Smooth muscle cell of the brain vasculature (primary cell): ENCODE measurements at regions not wholly inside any gene's neighbourhood (a gene's known extent, or its start where the extent isn't known, plus 50 kb on each side); places are given as distances from the start of the nearest gene placed in this dataset.
"Not testable (repeated sequence)": the region's sequence is repeated elsewhere in the genome, so short reads cannot be mapped to it uniquely, and the experiment has no call there.

Experiments used
- DNase-seq: peaks from one replicate; pipeline ENCODE4 v3.0.0-alpha.2; 2012; ENCODE audit warnings: low read depth, low spot score

DNA sequence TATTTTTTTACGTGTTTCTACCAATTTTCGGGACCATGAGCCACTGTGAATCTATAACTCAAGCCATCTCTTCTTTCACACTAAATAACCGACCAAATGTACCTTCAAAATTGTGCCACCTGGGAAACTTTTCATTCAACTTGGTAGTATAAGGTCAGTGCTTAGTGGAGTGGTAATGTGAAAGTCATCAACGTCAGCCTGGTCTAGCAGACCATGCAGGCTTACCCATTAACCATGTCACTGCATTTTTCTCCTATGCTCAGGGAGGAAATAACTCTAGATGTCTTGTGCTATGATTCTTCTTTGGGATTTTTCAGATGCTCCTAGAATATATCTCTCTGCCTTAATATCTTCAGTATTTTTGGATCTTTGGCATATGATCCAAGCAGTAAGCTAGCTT, 1075.4 kb upstream of the POT1 start:
- no peak for DNase-seq

DNA sequence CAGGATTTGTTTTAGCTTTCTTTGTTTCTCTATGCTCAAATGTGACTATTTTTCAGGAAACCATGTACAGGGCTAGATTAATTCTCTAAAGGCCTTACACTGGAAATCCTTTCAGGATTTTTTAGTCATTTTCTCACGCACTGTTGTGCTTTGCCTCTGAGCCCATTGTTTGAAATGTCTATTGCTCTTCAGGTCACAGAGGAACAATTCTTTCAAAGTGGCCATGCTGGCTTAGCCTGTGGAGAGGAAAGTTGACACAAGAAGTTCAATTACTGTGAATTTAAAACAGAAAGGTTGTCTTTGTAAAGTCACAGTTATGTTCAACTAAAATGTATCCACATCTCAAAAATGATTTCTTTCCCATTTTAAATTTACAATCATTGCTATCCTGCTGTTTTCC, 1071.7 kb upstream of the POT1 start:
- no peak for DNase-seq

DNA sequence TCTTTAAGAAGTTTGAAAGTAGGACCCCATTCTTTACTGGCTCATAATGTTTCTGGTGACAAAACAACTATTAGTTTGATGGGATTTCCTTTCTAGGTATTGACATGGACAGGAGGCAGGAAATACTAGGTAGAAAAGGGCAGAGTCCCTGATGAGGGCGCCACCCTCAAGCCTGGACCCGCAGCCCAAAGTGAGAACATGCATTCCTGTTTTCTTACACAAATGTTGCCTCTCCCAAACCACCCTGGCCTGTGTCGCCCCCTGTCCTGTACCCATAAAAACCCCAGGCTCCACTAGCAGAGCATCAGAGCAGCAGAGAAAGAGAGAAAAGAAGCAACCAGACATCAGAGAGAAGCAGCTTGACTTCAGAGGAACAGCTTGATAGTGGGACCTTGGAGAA, 1055.2 kb upstream of the POT1 start:
- DNase-seq, result no peak

DNA sequence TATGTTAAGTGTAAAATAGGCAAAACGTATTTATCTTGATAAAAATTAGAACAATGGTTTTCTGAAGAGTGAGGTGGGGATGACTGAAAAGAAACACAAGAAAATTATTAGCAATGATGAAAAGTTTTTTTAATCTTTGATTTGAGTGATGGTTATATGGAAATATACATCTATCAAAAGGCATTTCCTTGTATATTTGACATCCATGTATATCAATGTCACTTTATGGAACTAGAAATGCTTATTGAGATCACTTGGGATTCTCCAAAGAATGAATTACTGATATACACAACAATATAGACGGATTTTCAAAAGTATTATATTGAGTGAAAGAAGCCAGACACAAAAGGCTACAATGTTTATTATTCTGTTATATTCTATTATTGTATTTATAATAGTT, 1042.0 kb upstream of the POT1 start:
- no peak for DNase-seq

DNA sequence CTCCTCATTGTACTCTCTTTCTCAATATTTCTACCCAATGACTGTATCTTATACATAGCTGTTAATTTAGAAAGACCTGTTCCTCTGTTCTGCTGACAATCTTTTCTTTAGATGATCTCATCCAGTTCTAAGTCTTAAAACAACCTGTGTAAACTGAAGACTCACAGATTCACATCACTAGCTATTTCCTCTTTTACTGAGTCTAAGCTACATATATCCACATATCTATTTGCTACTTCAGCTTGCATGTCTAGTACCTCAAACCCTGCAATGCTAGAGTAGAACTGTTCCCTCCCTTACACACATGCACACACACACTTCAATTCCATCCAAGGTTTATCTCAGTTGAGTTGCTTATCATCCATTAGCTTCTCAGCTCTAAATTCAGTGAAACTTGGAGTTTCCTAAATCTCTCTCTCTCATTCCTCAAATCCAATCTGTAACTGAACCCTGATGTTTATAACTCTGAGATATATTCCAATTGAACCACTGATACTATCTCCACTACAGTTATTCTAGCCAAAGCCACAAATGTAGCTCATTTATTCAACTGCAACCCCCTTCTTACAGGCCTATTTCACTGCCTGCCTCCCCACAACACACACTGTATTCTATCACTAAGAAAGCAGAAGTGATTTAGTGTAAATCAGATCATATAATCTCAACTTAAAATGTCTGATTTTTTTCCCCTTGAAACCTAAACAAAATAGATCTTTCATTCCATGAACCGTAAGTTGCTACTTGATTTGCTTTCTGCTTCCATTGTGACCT, 1036.8 kb upstream of the POT1 start:
- no peak for DNase-seq

DNA sequence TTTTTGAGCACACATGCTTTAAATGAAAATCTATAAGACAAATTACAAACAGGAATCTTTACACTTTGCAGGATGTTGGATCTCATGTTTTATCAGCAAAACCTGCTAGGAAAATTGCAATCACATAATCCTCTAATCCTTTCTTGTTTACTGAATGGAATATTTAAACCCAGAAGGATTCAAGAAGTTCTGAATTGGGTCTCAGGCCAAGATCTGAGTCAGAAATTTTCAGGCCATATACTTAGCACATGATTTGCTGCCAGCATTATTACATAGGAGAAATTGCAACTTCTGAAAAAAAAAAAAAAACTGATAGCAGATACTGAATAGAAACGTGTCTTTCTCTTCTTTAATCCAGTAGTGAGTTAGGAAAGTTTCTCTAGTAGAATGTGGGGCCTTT, 1005.3 kb upstream of the POT1 start:
- DNase-seq, result no peak

DNA sequence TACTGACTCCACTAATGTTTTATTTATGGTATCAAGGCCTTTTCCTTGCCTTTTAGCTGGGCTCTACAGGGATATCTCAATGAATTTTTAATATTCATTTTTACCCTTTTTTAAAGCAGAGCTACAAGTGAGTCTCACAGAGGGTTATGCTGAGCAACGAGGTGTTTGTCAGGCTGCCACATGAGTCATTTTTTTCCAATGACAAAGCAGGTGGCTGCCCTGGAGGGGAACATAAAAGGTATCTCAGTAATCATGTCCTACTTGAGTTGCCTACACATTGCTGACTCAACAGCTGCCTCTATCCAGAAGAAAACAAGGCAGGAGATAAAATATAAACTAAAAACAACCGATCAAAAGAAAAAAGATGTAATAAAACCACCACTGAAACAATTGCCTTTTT, 1004.9 kb upstream of the POT1 start:
- DNase-seq, result no peak

DNA sequence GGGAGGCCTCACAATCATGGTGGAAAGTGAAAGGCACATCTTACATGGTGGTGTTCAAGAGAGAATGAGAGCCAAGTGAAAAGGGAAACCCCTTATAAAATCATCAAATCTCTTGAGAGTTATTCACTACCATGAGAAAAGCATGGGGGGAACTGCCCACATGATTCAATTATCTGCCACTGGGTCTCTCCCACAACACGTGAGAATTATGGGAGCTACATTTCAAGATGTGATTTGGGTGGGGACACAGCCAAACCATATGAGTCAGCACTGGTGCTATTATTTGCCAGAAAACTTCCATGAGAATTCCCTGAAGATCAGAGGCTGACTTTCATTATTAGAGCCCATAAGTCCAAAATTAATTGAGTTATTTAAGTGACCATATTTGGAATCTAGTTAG, 1001.2 kb upstream of the POT1 start:
- DNase-seq, result no peak

DNA sequence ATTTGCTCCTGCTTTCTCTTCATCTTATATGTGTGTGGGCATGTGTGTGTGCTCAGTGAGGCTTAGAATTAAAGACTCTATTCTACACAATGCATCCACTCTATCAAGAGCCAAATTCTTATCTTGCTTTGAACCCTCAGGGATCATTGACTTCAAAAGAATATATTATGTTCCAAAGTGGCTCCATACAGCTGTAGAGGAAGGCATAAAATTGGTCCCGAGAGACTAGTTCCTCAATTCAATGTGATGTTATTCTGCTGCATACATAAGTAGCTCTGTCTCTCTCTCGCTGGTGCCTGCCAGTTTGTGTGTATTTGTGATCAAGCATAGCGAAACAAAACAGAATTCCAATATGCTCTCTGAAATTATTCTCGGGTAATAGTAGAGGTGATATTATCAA, 997.9 kb upstream of the POT1 start:
- DNase-seq, result no peak

DNA sequence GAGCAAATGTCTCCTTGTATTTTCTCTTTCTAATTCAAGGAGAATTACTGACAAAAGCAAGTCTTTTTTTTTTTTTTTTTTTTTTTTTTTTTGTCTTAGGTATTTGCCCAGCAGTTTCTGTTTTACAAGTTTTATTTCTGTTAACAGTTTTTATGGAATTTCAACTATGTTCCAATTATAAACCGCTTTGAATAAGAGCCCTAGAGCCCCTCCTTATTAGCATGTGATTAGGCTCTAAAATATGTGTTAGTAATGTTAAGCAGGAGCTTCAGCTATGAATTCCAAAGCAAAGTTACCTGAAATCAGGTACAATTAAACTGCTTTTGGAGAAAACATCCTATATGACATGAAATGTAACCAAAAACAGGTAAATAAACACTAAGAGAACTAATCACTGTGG, 997.0 kb upstream of the POT1 start:
- DNase-seq, result no peak

DNA sequence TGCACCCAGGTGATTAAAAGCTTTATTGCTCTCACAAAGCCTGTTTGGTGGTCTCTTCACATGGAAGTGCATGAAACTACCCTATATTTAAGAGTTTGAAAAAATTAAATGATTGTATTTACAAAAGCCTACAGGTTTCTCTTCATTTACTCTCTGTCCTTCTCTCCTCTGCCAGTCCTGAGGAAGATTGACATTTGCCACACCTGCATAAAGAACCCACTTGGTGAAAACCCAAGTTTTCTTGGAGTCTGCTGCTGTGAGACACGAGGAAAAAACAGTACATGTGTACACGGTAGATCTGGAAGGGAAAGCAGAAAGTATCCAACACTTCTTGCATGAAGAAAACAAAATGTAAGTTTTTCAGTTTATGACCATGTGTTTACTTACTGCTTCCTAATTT, 994.4 kb upstream of the POT1 start:
- no peak for DNase-seq

DNA sequence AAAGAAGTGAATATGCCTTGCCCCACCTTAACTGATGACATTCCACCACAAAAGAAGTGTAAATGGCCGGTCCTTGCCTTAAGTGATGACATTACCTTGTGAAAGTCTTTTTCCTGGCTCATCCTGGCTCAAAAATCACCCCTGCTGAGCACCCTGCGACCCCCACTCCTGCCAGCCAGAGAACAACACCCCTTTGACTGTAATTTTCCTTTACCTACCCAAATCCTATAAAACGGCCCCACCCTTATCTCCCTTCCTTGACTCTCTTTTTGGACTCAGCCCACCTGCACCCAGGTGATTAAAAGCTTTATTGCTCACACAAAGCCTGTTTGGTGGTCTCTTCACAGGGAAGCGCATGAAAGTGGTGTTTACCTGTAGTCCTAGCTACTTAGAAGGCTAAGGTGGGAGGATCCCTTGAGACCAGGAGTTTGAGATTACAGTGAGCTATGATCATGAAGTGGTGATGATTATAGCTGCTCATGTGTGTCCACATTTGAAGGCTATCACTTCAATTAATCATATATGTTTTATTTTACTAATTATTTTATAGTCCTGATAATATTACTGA, 985.8 kb upstream of the POT1 start:
- DNase-seq, result not testable (repeated sequence)

DNA sequence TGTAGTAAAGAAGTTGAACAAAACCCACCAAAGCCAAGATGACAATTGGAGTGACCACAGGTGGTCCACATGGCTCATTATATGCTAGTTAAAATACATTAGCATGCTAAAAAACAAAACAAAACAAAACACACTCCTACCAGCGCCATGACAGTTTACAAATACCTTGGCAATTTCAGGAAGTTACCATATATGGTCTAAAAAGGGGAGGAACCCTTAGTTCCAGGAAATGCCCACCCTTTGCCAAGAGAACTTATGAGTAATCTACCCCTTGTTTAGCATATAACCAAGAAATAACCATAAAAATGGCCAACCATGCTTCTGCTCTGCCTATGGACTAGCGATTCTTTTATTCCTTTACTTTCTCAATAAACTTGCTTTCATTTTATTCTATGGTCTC, 979.1 kb upstream of the POT1 start:
- no peak for DNase-seq

DNA sequence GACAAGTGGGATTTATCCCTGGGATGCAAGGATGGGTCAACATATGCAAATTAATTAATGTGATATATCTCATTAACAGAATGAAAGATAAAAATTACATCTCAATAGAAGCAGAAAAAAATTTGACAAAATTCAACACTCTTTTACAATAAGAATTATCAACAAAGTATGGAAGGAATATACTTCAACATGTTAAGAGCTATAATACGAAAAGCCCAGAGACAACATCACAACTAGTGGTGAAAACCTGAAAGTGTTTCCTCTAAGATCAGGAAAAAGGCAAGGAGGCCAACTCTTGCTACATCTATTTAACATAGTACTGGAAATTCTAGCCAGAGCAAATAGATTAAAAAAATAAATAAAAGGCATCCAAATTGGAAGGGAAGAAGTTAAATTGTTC, 970.0 kb upstream of the POT1 start:
- DNase-seq, result no peak

DNA sequence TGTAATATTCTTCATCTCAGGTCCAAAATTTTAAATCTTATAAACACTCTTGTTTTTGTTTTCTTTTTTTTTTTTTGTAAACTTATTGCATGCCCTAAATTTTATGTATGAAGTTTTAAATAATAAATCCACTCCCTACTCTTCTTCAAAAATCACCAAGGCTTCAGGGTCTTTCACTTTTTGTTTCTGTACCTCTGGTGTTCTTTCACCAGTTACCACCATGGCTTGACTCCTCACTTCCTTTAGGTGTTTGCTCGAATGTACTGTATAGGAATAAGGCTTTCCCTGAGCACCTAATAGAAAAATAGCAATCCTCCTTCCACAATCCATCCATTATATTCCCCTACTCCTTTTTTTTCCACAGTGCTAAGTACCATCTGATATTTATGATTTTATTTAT, 962.8 kb upstream of the POT1 start:
- DNase-seq, result no peak

DNA sequence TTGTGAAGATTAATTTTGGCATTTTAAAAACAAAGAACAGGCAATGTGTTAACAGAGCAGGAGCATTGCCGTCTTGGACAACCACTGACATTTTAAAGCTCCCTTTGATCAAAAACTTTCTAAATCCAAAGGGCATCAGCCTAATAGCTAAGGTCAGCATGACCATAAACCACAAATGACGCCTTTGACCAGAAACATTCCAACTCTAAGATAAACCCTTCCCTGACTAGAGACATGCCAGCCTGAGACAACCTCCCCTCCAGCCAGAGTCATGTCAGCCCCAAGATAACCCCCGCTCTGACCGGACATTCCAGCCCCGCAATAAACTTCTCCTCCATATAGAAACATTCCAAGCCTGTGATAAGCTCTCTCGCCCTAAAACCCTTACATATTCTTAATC, 949.4 kb upstream of the POT1 start:
- no peak for DNase-seq

DNA sequence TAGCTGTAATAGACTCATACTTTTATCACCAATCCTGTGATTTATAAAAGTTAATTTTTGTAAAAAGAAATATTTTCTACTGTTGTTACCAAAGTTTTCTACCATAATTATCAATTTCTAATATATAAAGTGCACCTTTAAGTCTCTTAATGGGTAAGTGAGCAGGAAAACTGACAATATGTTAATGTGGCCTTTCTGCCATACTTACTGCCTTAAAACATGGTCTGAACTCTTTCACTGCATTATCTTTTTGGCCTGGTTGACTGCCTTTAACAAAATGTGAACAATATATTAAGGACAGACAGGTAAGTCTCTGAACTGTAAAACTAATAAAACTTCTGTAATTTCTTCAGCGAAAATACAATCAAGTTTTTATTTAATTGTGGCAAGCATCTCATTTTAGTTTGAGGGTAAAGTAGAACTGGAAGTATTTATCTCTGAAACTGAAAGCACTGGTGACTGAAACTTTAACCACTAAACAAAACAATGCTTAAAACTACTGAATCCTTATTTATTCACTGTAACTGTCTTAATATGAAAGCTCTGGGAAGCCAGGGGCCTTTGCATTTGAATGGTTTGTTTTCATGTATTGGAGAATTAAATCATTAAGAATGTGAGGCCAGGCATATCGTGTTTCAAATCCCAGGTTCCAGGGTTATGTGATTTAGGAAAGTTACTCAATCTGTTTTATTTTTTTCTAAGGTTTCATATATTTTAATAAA, 948.8 kb upstream of the POT1 start:
- no peak for DNase-seq

DNA sequence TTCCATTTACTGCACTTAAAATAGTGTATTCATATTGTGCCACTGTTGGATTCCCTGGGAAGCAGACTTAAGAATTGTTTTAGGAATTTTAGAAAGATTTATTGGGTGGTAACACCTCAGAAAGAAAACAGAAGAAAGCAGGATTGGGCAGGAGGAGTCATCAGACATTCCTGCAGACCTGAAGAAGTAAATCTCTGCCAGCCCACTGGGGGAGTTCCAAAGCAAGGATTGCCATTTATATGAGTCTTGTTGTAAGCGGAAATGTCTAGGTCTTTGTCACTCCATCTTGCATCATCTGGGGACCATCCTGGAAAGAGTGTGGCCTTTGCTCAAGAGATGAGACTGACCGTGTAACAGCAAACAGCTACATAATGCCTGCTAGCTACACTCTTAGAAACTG, 947.6 kb upstream of the POT1 start:
- DNase-seq, result no peak

DNA sequence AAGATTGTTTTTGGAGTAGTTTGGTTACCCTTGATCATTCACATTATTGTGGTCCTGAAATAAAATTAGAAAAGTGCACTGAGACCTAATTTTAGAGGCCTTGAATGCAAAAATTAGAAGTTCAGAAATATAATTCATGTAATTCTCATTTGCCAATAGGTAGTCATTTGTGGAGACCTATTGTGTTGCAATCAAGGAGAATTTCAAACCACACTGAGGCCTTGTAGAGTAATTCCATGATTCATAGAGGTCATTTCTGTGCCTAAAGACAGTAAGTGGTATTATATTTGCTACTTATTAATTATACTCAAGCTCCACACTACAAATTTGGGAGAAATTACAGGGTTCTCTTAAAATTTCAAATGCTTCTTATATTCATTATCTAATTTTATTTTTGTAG, 946.8 kb upstream of the POT1 start:
- no peak for DNase-seq

DNA sequence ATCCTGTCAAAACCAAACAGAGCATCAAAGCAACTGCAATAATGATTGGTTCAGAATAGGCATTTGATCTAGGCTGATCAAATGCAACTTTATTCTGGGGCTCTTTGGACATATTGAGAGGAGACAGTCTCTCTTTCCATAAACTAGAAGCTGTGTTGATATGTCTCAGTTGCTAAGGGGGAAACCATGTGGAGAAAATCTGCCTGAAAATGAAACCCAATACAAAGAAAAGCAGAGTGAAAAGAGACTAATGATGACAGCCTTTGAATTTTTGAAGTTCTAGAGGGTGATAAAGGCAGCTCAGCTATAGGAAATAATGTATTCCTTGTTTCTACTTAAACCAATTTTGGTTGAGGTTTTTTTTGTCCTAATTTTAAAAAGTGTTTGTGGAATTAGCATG, 941.8 kb upstream of the POT1 start:
- DNase-seq, result no peak

DNA sequence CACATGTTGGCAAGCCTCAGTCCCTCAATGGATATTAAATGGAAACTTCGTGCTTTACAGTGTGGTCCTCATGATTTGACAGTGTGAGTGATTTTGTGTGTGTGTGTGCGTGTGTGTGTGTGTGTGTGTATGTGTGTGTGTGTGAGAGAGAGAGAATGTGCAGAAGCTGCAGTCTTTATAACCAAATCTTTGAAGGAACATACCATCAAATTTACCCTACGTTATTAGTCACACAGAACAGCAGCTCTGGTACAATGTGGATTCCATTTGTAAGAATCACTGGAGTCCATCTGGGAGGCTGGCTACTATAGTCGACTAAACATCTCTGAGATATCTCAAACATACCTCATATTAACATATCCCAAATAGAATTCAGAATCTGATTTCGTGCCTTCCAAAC, 928.0 kb upstream of the POT1 start:
- no peak for DNase-seq

DNA sequence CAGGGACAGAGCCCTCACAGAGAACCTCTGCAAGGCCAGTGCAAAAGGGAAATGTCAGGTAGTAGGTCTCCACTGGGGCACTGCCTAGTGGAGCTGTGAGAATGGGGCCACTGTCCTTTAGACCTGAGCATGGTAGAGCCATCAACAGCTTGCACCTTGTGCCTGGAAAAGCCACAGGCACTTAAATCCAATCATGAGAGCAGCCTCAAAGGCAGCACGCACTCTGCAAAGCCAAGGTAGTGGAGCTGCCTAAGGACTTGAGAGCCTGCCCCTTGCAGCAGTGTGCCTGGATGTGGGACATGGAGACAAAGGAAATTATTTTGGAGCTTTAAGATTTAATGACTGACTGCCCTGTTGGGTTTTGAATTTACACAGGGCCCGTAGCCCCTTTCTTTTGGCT, 918.5 kb upstream of the POT1 start:
- no peak for DNase-seq

DNA sequence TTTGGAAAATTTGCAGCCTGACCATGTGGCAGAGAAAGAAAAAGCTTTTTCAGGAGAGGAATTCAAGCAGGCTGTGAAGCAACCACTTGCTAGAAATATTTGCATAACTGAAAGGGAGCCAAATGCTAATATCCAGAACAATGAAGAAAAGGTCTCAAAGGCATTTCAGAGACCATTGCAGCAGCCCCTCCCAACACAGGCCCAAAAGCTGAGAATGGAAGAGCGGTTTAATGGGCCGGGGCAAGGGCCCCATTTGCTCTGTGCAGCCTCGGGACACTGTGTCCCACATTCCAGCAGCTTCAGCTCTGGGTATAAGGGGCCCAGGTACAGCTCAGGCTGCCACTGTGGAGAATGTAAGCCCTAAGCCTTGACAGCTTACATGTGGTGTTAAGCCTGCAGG, 918.1 kb upstream of the POT1 start:
- no peak for DNase-seq
